Right lobe of liver (tissue), 6 donors: ENCODE measurements at regions not wholly inside any gene's neighbourhood (a gene's known extent, or its start where the extent isn't known, plus 50 kb on each side); places are given as distances from the start of the nearest gene placed in this dataset.

Source experiments
- ATAC-seq, 4 donors: fragments of 200-7000 bp; cut with Tn5 transposase; one replicate each; pipeline ENCODE4 v1.9.1; 2020; ENCODE audit warnings: mild to moderate bottlenecking in 4 of 4, moderate library complexity in 4 of 4
- DNase-seq, 3 donors: peaks; one replicate each; pipeline ENCODE4 v3.0.0-alpha.2; 2020
- H3K27ac ChIP-seq, 3 donors: fragments of 200-600 bp; one replicate each; pipeline ENCODE4 v1.8.0; 2022
- H3K27me3 ChIP-seq, 2 donors: fragments of 200-600 bp; one replicate each; pipeline ENCODE4 v1.8.0; 2022
- H3K36me3 ChIP-seq, 4 donors: fragments of 200-600 bp; sonication (generic) in 1 of 4; one replicate each; pipeline versions ENCODE4 v1.5.1 to v1.8.0; 2017 to 2022; ENCODE audit warnings: control low read depth in 1 of 4
- H3K4me1 ChIP-seq, 4 donors: fragments of 200-600 bp; sonication (generic) in 1 of 4; one replicate each; pipeline versions ENCODE4 v1.5.1 to v1.8.0; 2017 to 2022; ENCODE audit warnings: control low read depth in 1 of 4
- H3K4me3 ChIP-seq, 3 donors: fragments of 200-600 bp; one replicate each; pipeline ENCODE4 v1.8.0; 2022
- H3K9me3 ChIP-seq, 4 donors: fragments of 200-600 bp; sonication (generic) in 1 of 4; one replicate each; pipeline versions ENCODE4 v1.5.1 to v1.8.0; 2017 to 2022; ENCODE audit warnings: control low read depth in 1 of 4
- POLR2A ChIP-seq: fragments of 450-650 bp; IDR thresholded peaks from one replicate; pipeline ENCODE4 v1.6.1; 2017; ENCODE audit warnings: antibody characterized with exemption, mild to moderate bottlenecking
- WGBS: methylation state at CpG from one replicate; pipeline ENCODE4 v1.1.6; 2018; ENCODE audit warnings: low coverage, low lambda C conversion rate; ENCODE audit not compliant: insufficient coverage; ENCODE audit errors: missing lambda C conversion rate; 5-methylcytosine and 5-hydroxymethylcytosine counted together
- intact Hi-C, 2 donors: fragments of 100-400 bp; cut with DNase I; formaldehyde crosslinking; loops; one replicate each; pipeline versions ENCODE4 v1.11.2 to v1.14.1; 2022
- TF ChIP-seq, protein P1 (sequence below), 4 donors: fragments of 200-600 bp in 3 of 4; fragments of 450-650 bp in 1 of 4; IDR thresholded peaks; one replicate each; pipeline versions ENCODE4 v1.5.1 to v1.8.0; 2016 to 2022; ENCODE audit warnings: antibody characterized with exemption in 4 of 4, mild to moderate bottlenecking in 2 of 4
- donor health status: DM: no; HTN: yes; CAD: no.
- donor health status: DM: no; HTN: no; CAD: no.
- donor health status: DM: no; HTN: no; CAD: no.
- donor health status: DM: no; HTN: yes; CAD: no.
- donor health status: DM: no; HTN: yes; CAD: no.

DNA sequence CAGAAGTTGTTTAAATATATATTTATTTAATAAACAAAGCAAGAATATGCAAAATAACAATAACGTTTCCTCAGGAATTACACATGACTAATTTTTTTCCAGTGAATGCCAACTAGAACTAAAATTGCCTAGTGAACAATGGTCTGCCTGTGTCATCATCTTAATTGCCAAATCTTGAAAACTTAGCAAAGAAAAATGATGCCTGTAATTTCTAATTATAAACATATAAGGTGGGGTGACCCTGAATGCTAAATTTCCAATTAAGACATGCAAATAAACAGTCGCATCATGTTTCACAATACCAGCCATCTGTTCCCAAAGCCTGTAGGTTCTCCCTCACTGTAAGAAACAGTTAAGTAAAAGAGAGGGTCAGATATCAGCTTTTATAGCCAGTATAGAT is 67.6 kb upstream of the PLCL2 start:
- no peaks in the 10 kb centered on the region for H3K36me3 ChIP-seq
- ATAC-seq: no peak
- H3K4me1 ChIP-seq: no peaks in the 10 kb centered on the region
- no peak overlapping the region for H3K4me3 ChIP-seq
- intact Hi-C loops: no loop called here
- TF ChIP-seq, protein P1, sequence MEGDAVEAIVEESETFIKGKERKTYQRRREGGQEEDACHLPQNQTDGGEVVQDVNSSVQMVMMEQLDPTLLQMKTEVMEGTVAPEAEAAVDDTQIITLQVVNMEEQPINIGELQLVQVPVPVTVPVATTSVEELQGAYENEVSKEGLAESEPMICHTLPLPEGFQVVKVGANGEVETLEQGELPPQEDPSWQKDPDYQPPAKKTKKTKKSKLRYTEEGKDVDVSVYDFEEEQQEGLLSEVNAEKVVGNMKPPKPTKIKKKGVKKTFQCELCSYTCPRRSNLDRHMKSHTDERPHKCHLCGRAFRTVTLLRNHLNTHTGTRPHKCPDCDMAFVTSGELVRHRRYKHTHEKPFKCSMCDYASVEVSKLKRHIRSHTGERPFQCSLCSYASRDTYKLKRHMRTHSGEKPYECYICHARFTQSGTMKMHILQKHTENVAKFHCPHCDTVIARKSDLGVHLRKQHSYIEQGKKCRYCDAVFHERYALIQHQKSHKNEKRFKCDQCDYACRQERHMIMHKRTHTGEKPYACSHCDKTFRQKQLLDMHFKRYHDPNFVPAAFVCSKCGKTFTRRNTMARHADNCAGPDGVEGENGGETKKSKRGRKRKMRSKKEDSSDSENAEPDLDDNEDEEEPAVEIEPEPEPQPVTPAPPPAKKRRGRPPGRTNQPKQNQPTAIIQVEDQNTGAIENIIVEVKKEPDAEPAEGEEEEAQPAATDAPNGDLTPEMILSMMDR (IDR thresholded peaks at IDR 0.05): no peak
- no peak for TF ChIP-seq POLR2A
- no peak for DNase-seq
- H3K9me3 ChIP-seq: no peaks in the 10 kb centered on the region
- H3K27me3 ChIP-seq: no peaks in the 10 kb centered on the region
- H3K27ac ChIP-seq: no peak overlapping the region
- WGBS: 49% methylated on average over 2 of the region's 2 CpGs

GRCh38 chr3:16818194-16818593 is 66.6 kb upstream of the PLCL2 start:
- Histone ChIP-seq H3K36me3 (no peaks in the 10 kb centered on the region), H3K4me1 (no peaks in the 10 kb centered on the region), H3K27ac (no peak overlapping the region), H3K9me3 (no peaks in the 10 kb centered on the region), H3K4me3 (no peak overlapping the region), H3K27me3 (no peaks in the 10 kb centered on the region)
- TF ChIP-seq, protein P1 (IDR thresholded peaks at IDR 0.05): no peak
- no peak for TF ChIP-seq POLR2A
- 55% methylated on average over 4 of the region's 4 CpGs for WGBS
- ATAC-seq (no peak), DNase-seq (no peak)
- intact Hi-C loops: no loop called here

GRCh38 chr3:16818945-16819344 is 65.8 kb upstream of the PLCL2 start:
- H3K36me3 ChIP-seq: no peaks in the 10 kb centered on the region
- ATAC-seq (no peak), DNase-seq (no peak)
- H3K27me3 ChIP-seq: no peaks in the 10 kb centered on the region
- H3K4me1 ChIP-seq: no peaks in the 10 kb centered on the region
- H3K27ac ChIP-seq: no peak overlapping the region
- intact Hi-C loops: no loop called here
- TF ChIP-seq, protein P1 (IDR thresholded peaks at IDR 0.05): no peak
- TF ChIP-seq POLR2A: no peak
- H3K4me3 ChIP-seq: no peak overlapping the region
- no peaks in the 10 kb centered on the region for H3K9me3 ChIP-seq
- WGBS: 92% methylated on average over 1 of the region's 1 CpG

DNA sequence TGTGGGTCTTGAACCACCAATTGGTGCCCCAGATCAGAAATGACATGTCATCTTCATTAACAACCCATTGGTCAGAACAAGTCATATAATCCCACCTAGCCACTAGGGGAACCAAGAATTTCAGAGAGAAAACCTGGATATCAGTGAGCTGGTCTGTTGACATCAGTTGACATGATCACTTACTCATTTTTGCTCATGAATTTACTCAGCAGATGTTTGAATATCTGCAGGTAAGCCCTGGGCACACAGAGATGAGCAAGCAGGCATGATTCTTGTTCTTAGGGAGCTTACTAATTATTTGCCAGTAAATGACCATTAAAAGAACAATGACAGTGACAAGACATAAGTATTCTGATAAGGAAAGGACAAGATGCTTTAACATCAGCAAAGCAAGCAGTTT is 64.3 kb upstream of the PLCL2 start:
- Histone ChIP-seq H3K27ac (no peak overlapping the region), H3K4me1 (no peaks in the 10 kb centered on the region), H3K9me3 (no peaks in the 10 kb centered on the region), H3K4me3 (no peak overlapping the region), H3K27me3 (no peaks in the 10 kb centered on the region), H3K36me3 (no peaks in the 10 kb centered on the region)
- no peak for TF ChIP-seq POLR2A
- TF ChIP-seq, protein P1 (IDR thresholded peaks at IDR 0.05): no peak
- no peak for ATAC-seq
- intact Hi-C loops: no loop called here
- DNase-seq: no peak

DNA sequence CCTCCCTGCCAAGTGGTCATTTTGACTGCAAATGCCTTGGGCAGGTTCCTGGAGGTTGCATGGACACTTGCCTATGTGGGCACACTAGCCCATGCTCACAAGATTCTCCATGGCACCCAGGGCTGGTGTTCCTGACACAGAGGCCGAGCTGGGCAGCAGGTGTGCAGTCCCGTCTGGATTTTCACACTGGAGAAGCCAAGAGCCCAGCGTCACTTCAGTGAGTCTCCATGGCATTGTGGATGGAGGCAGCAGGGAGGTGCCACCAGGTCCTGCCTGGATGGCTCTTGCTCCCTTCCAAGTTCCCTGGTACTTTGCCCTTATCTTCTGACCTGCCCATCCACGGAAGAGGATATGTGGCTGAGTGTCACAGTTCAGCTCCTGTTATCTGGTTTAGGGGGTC is 63.7 kb upstream of the PLCL2 start:
- Histone ChIP-seq H3K4me1 (no peaks in the 10 kb centered on the region), H3K27me3 (no peaks in the 10 kb centered on the region), H3K4me3 (no peak overlapping the region), H3K27ac (no peak overlapping the region), H3K36me3 (no peaks in the 10 kb centered on the region), H3K9me3 (no peaks in the 10 kb centered on the region)
- ATAC-seq: peak in 1 of 4 donors; percentile 54
- TF ChIP-seq, protein P1 (IDR thresholded peaks at IDR 0.05): no peak
- TF ChIP-seq POLR2A: no peak
- intact Hi-C loops: no loop called here
- no peak for DNase-seq
- 30% methylated on average over 2 of the region's 4 CpGs for WGBS
